Esophagus muscularis mucosa (tissue), 4 donors: ENCODE measurements at regions not wholly inside any gene's neighbourhood (a gene's known extent, or its start where the extent isn't known, plus 50 kb on each side); places are given as distances from the start of the nearest gene placed in this dataset.
A peak's percentile ranks its signal among the peaks of the same experiment; 100 is the strongest.

ENCODE experiments used
- DNase-seq: peaks from one replicate; pipeline ENCODE4 v3.0.0-alpha.2; 2017; ENCODE audit errors: extremely low spot score
- H3K27ac ChIP-seq, 4 donors: fragments of 200-600 bp; sonication (generic); replicated peaks in 1 of 4; 1 replicate in 3 of 4; 2 replicates in 1 of 4; pipeline ENCODE4 v1.5.1; 2016 to 2019; ENCODE audit warnings: mild to moderate bottlenecking in 1 of 4
- H3K27me3 ChIP-seq, 4 donors: fragments of 200-600 bp; sonication (generic); one replicate each; pipeline versions ENCODE4 v1.5.1 to v1.6.0; 2016 to 2019
- H3K36me3 ChIP-seq, 4 donors: fragments of 200-600 bp; sonication (generic); one replicate each; pipeline ENCODE4 v1.5.1; 2016 to 2019
- H3K4me1 ChIP-seq, 4 donors: fragments of 200-600 bp; sonication (generic); one replicate each; pipeline ENCODE4 v1.5.1; 2016 to 2019
- H3K4me3 ChIP-seq, 4 donors: fragments of 200-600 bp; sonication (generic); 1 replicate in 2 of 4; 2 replicates in 2 of 4; pipeline ENCODE4 v1.5.1; 2016 to 2019; ENCODE audit warnings: mild to moderate bottlenecking in 4 of 4, moderate library complexity in 1 of 4
- H3K9me3 ChIP-seq, 4 donors: fragments of 200-600 bp; sonication (generic); 1 replicate in 3 of 4; 2 replicates in 1 of 4; pipeline ENCODE4 v1.5.1; 2016 to 2019
- EP300 ChIP-seq: sonication (generic); formaldehyde crosslinking; IDR thresholded peaks from one replicate; pipeline ENCODE4 v1.6.1; 2017; ENCODE audit warnings: antibody characterized with exemption
- POLR2A ChIP-seq: fragments of 450-650 bp; IDR thresholded peaks from one replicate; pipeline ENCODE4 v1.6.1; 2017; ENCODE audit warnings: antibody characterized with exemption, moderate library complexity, mild to moderate bottlenecking, low read depth
- POLR2AphosphoS5 ChIP-seq, 2 donors: sonication (generic); formaldehyde crosslinking; IDR thresholded peaks; one replicate each; pipeline ENCODE4 v1.6.1; 2017; ENCODE audit warnings: antibody characterized with exemption in 2 of 2
- WGBS: methylation state at CpG from one replicate; pipeline ENCODE4 v1.1.5; 2018; 5-methylcytosine and 5-hydroxymethylcytosine counted together
- intact Hi-C: fragments of 100-400 bp; cut with DNase I; formaldehyde crosslinking; loops from one replicate; pipeline ENCODE4 v1.15.1; 2023
- TF ChIP-seq, protein P1 (sequence below), 3 experiments: fragments of 200-600 bp in 2 of 3; fragments of 450-650 bp in 1 of 3; sonication (generic) in 2 of 3; IDR thresholded peaks; one replicate each; pipeline ENCODE4 v1.5.1; 2017 to 2019; ENCODE audit warnings: antibody characterized with exemption in 3 of 3, mild to moderate bottlenecking in 2 of 3, moderate library complexity in 1 of 3

DNA sequence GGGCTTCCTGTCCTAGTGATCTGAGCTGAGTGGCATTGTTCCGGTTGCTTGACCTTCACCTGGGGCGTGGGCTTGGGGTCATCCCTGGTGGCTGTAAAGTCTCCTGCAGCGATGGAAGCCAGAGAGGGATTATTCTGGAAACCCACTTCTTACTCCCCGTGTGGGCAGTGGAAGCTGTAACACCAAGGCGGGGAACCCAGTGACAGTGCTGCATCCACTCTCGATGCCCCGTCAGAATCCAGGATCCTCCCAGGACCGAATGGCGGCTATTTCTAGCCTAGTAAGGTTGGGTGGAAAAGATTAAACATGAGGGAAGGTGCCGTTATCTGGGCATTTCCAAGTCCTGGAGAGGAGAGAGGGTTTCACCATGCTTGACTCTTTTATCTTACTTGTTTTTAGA lies 280.6 kb downstream of the ZNF536 start:
- intact Hi-C loops: loop anchor here (10.0 kb wide), 1 partner anchor 428 kb away; no protein-coding TSS in a partner anchor
- H3K27me3 ChIP-seq: peaks cover 0 to 58% (median 0%) of the 10 kb centered on the region in 4 donors
- DNase-seq: no peak
- no peak overlapping the region for H3K4me3 ChIP-seq
- WGBS: 84% methylated on average over 10 of the region's 10 CpGs
- no peaks in the 10 kb centered on the region for H3K36me3 ChIP-seq
- no peaks in the 10 kb centered on the region for H3K9me3 ChIP-seq
- H3K27ac ChIP-seq: no peak overlapping the region
- H3K4me1 ChIP-seq: peaks cover 0 to 4% (median 0%) of the 10 kb centered on the region in 4 donors
- TF ChIP-seq EP300 (no peak), POLR2AphosphoS5 (IDR thresholded peaks at IDR 0.05) (no peak), POLR2A (no peak)
- TF ChIP-seq, protein P1, sequence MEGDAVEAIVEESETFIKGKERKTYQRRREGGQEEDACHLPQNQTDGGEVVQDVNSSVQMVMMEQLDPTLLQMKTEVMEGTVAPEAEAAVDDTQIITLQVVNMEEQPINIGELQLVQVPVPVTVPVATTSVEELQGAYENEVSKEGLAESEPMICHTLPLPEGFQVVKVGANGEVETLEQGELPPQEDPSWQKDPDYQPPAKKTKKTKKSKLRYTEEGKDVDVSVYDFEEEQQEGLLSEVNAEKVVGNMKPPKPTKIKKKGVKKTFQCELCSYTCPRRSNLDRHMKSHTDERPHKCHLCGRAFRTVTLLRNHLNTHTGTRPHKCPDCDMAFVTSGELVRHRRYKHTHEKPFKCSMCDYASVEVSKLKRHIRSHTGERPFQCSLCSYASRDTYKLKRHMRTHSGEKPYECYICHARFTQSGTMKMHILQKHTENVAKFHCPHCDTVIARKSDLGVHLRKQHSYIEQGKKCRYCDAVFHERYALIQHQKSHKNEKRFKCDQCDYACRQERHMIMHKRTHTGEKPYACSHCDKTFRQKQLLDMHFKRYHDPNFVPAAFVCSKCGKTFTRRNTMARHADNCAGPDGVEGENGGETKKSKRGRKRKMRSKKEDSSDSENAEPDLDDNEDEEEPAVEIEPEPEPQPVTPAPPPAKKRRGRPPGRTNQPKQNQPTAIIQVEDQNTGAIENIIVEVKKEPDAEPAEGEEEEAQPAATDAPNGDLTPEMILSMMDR (IDR thresholded peaks at IDR 0.05): no peak

DNA sequence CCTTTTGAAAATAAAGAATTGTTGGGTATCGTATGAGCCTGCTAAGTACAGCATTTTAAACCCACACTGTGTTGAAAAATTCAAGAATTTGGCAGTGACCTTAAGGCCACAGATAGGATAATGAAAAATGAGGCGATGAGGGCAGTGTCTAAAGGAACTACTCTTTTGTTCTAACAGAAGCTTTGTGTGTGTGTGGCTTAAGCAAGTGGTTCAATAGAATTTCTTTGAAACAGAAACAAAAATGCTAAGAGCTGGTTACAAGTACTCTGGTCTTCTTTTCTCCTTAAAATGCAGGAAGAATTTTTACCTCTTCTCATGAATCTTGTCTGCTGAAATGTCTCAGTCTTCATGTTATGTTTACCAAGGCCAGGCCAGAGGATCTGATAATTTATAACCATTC lies 279.5 kb downstream of the ZNF536 start:
- peaks cover 0 to 66% (median 0%) of the 10 kb centered on the region in 4 donors for H3K27me3 ChIP-seq
- TF ChIP-seq, protein P1 (IDR thresholded peaks at IDR 0.05): no peak
- no peak for TF ChIP-seq POLR2A
- TF ChIP-seq POLR2AphosphoS5 (IDR thresholded peaks at IDR 0.05): no peak
- TF ChIP-seq EP300: no peak
- intact Hi-C loops: loop anchor here (10.0 kb wide), 1 partner anchor 427 kb away; no protein-coding TSS in a partner anchor

DNA sequence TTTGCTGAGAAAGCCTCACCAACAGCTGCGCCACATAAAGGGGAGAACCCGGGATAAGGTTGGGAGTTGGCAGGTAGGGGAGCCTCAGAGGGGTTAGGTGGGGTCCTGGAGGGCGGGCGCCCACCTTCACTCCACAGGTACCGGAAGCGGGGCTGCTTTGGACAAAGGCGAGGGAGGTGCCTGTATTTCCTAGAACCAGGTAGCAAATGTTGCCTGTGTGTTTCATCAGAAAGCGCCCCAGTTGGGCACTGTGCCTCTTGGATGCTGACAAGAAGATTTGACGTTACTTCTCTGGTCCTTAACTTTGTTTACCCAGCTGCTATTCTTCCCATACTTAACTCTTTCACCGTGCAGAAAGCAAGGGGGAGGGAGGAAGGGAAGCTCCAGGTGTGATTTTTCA lies 278.9 kb downstream of the ZNF536 start:
- H3K27ac ChIP-seq: no peak overlapping the region
- no peaks in the 10 kb centered on the region for H3K36me3 ChIP-seq
- H3K27me3 ChIP-seq: peaks cover 0 to 69% (median 0%) of the 10 kb centered on the region in 4 donors
- intact Hi-C loops: loop anchor here (10.0 kb wide), 1 partner anchor 426 kb away; no protein-coding TSS in a partner anchor
- H3K9me3 ChIP-seq: no peaks in the 10 kb centered on the region
- WGBS: 46% methylated on average over 10 of the region's 10 CpGs
- TF ChIP-seq POLR2A (no peak), EP300 (no peak), POLR2AphosphoS5 (IDR thresholded peaks at IDR 0.05) (no peak)
- TF ChIP-seq, protein P1 (IDR thresholded peaks at IDR 0.05): no peak
- peaks cover 0 to 4% (median 0%) of the 10 kb centered on the region in 4 donors for H3K4me1 ChIP-seq
- DNase-seq: no peak
- no peak overlapping the region for H3K4me3 ChIP-seq

More for the DNA sequence above, 279.5 kb downstream of the ZNF536 start:
- Histone ChIP-seq H3K4me1 (peaks cover 0 to 4% (median 0%) of the 10 kb centered on the region in 4 donors), H3K27ac (no peak overlapping the region), H3K4me3 (no peak overlapping the region), H3K9me3 (no peaks in the 10 kb centered on the region), H3K36me3 (no peaks in the 10 kb centered on the region)
- WGBS: 64% methylated on average over 2 of the region's 2 CpGs
- no peak for DNase-seq

DNA sequence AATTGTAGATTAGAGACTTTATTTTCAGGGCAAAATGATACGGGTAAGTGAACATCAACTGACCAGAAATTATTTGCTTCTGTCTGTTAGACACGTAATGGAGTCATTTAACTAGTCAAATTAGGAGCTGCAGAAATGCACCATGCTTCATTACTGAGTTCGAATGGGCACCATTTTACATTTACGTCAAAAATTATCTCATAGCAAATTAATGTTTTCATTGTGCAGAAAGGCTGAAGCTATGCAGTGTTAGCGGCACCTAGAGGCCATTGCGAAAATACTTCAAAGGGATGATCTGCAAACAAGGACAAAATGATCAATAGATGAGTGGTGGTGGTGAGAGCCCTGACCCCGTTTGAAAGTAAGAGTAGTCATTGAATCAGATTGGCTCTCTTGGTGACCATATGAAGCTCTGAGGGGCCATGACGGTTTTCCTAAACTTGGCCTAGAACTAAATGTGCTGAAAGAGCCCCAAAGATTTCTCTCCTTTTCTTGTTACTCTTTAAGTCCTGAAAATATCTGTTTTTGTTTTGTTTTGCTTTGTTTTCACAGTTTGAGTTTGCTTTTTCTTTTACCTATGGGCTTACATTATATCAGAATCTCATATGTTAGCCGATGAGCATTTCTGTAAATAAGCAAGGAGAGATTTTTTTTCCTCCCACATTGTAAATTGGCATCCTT lies 277.9 kb downstream of the ZNF536 start:
- H3K4me1 ChIP-seq: peaks cover 0 to 4% (median 0%) of the 10 kb centered on the region in 4 donors
- intact Hi-C loops: loop anchor here (10.0 kb wide), 1 partner anchor 425 kb away; no protein-coding TSS in a partner anchor
- no peaks in the 10 kb centered on the region for H3K36me3 ChIP-seq

More for the DNA sequence above, 277.9 kb downstream of the ZNF536 start:
- H3K9me3 ChIP-seq: no peaks in the 10 kb centered on the region
- H3K27me3 ChIP-seq: peaks cover 0 to 66% (median 0%) of the 10 kb centered on the region in 4 donors
- no peak for DNase-seq
- no peak overlapping the region for H3K27ac ChIP-seq
- H3K4me3 ChIP-seq: no peak overlapping the region
- WGBS: 15% methylated on average over 9 of the region's 9 CpGs
- no peak for TF ChIP-seq POLR2AphosphoS5 (IDR thresholded peaks at IDR 0.05)
- TF ChIP-seq, protein P1 (IDR thresholded peaks at IDR 0.05): peak; percentile 46 to 72 (median 59)
